Liver (tissue), 8 donors: ENCODE measurements at regions not wholly inside any gene's neighbourhood (a gene's known extent, or its start where the extent isn't known, plus 50 kb on each side); places are given as distances from the start of the nearest gene placed in this dataset.

Source experiments
- DNase-seq: peaks from one replicate; pipeline ENCODE4 v3.0.0-alpha.2; 2017; ENCODE audit warnings: low spot score
- H3K27ac ChIP-seq, 2 donors: one replicate each; pipeline ENCODE4 v1.7.0; 2013; ENCODE audit warnings: inconsistent platforms in 2 of 2, low read length in 2 of 2, control low read depth in 1 of 2, low read depth in 1 of 2, mild to moderate bottlenecking in 1 of 2
- H3K27me3 ChIP-seq, 4 donors: one replicate each; pipeline versions ENCODE4 v1.6.1 to v1.7.0; 2013; ENCODE audit warnings: low read length in 3 of 4, inconsistent platforms in 1 of 4, mild to moderate bottlenecking in 1 of 4, moderate library complexity in 1 of 4; ENCODE audit not compliant: control insufficient read depth in 4 of 4, insufficient read depth in 4 of 4
- H3K36me3 ChIP-seq, 4 donors: one replicate each; pipeline versions ENCODE4 v1.6.1 to v1.7.0; 2013; ENCODE audit warnings: low read length in 3 of 4, mild to moderate bottlenecking in 3 of 4, low read depth in 1 of 4, moderate library complexity in 1 of 4; ENCODE audit not compliant: control insufficient read depth in 4 of 4, insufficient read depth in 3 of 4
- H3K4me1 ChIP-seq, 4 donors: one replicate each; pipeline versions ENCODE4 v1.6.1 to v1.7.0; 2013; ENCODE audit warnings: low read length in 3 of 4, mild to moderate bottlenecking in 3 of 4, moderate library complexity in 1 of 4; ENCODE audit not compliant: control insufficient read depth in 4 of 4, insufficient read depth in 4 of 4
- H3K4me3 ChIP-seq, 3 donors: one replicate each; pipeline versions ENCODE4 v1.6.1 to v1.7.0; 2013; ENCODE audit warnings: low read length in 3 of 3, control low read depth in 1 of 3, low read depth in 1 of 3, mild to moderate bottlenecking in 1 of 3
- H3K9ac ChIP-seq, 2 donors: one replicate each; pipeline ENCODE4 v1.7.0; 2013; ENCODE audit warnings: low read length in 2 of 2, mild to moderate bottlenecking in 2 of 2, moderate library complexity in 2 of 2, control low read depth in 1 of 2, low read depth in 1 of 2
- H3K9me3 ChIP-seq, 4 donors: one replicate each; pipeline versions ENCODE4 v1.6.1 to v1.7.0; 2013; ENCODE audit warnings: low read length in 3 of 4; ENCODE audit not compliant: control insufficient read depth in 4 of 4
- CTCF ChIP-seq: fragments of 150-350 bp; IDR thresholded peaks from 2 replicates; pipeline ENCODE4 v1.5.1; 2017; ENCODE audit warnings: improper control_type of control experiment, low read depth, low read length; ENCODE audit not compliant: missing input control
- EGR1 ChIP-seq, 2 donors: IDR thresholded peaks; 2 replicates each; pipeline ENCODE4 v1.6.1; 2016 to 2018; ENCODE audit warnings: antibody characterized with exemption in 2 of 2, low read depth in 2 of 2
- FOXA1 ChIP-seq: IDR thresholded peaks from 2 replicates; pipeline ENCODE4 v1.6.1; 2016; ENCODE audit warnings: antibody characterized with exemption
- FOXA2 ChIP-seq: IDR thresholded peaks from 2 replicates; pipeline ENCODE4 v1.6.1; 2016; ENCODE audit warnings: antibody characterized with exemption
- GABPA ChIP-seq, 2 donors: IDR thresholded peaks in 1 of 2; conservative IDR thresholded peaks in 1 of 2; 2 replicates each; pipeline ENCODE4 v1.6.1; 2016; ENCODE audit warnings: antibody characterized with exemption in 2 of 2, mild to moderate bottlenecking in 1 of 2, moderate library complexity in 1 of 2
- HNF4A ChIP-seq, 2 donors: conservative IDR thresholded peaks; 2 replicates each; pipeline ENCODE4 v1.6.1; 2016; ENCODE audit warnings: antibody characterized with exemption in 2 of 2, mild to moderate bottlenecking in 2 of 2
- JUND ChIP-seq, 2 donors: IDR thresholded peaks; 2 replicates each; pipeline ENCODE4 v1.6.1; 2016; ENCODE audit warnings: antibody characterized with exemption in 2 of 2
- NR2F2 ChIP-seq: IDR thresholded peaks from 2 replicates; pipeline ENCODE4 v1.6.1; 2016; ENCODE audit warnings: antibody characterized with exemption
- RXRA ChIP-seq, 2 donors: IDR thresholded peaks; 2 replicates each; pipeline ENCODE4 v1.6.1; 2017 to 2018; ENCODE audit warnings: antibody characterized with exemption in 2 of 2, mild to moderate bottlenecking in 1 of 2
- TAF1 ChIP-seq: conservative IDR thresholded peaks from 2 replicates; pipeline ENCODE4 v1.6.1; 2016; ENCODE audit warnings: antibody characterized with exemption, mild to moderate bottlenecking
- YY1 ChIP-seq: IDR thresholded peaks from 2 replicates; pipeline ENCODE4 v1.6.1; 2016; ENCODE audit warnings: antibody characterized with exemption, mild to moderate bottlenecking
- WGBS: extraction: QIAGEN DNeasy Blood & Tissue Kit; methylation state at CpG from one replicate; pipeline ENCODE4 v1.1.7; 2013; 5-methylcytosine and 5-hydroxymethylcytosine counted together
- TF ChIP-seq, protein P1 (sequence below): IDR thresholded peaks from 2 replicates; pipeline ENCODE4 v1.6.1; 2016; ENCODE audit warnings: antibody characterized with exemption
- TF ChIP-seq, protein P2 (sequence below): IDR thresholded peaks from 2 replicates; pipeline ENCODE4 v1.6.1; 2016; ENCODE audit warnings: antibody characterized with exemption
- TF ChIP-seq, protein P3 (sequence below): IDR thresholded peaks from 2 replicates; pipeline ENCODE4 v1.6.1; 2016; ENCODE audit warnings: antibody characterized with exemption, mild to moderate bottlenecking
- donor health status: healthy.
- donor health status: healthy.
- donor health status: healthy.
- donor health status: healthy.
- donor health status: healthy.

DNA sequence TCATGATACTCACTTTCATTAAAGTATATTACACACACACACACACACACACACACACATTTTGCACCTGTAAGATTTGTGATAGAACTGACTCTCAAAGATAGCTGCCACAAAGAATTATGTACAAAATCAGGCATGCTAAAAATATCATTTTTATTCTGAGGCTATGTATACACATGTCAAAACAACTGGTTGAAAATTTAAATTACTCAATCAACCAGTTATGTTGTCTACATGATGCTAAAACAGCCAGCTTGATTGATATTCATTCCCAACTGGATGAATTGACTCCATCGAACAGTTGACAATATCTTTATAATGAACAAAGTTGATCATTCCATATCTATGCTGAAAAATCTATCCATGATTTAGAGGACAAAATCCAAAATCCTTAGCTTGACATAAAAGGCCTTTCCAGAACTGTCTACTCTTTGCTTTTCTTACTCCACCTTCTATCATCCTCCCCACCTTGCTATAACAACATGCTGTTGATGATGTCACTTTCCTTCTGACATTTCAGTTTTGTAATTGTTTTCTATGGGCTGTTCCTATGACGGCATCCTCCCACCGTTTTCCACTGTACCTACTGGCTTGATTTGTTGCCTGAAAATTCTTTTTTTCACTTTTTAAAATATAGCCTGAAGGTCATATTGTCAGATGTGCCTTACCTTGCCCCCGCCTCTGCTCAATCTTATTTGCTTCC lies 321.5 kb upstream of the OLFM3 start:
- 81% methylated on average over 4 of the region's 4 CpGs for WGBS

GRCh38 chr1:102315096-102315495 lies 318.4 kb upstream of the OLFM3 start:
- Histone ChIP-seq H3K27me3 (no peaks in the 10 kb centered on the region), H3K36me3 (no peaks in the 10 kb centered on the region), H3K4me1 (no peaks in the 10 kb centered on the region), H3K4me3 (no peak overlapping the region), H3K9me3 (no peaks in the 10 kb centered on the region), H3K9ac (no peak overlapping the region), H3K27ac (no peak overlapping the region)
- no peak for DNase-seq
- TF ChIP-seq FOXA1, result no peak

More for the DNA sequence above, 321.5 kb upstream of the OLFM3 start:
- no peak overlapping the region for H3K27ac ChIP-seq
- H3K27me3 ChIP-seq, result no peaks in the 10 kb centered on the region
- no peaks in the 10 kb centered on the region for H3K36me3 ChIP-seq
- TF ChIP-seq YY1 (no peak), HNF4A (conservative IDR thresholded peaks at IDR 0.05) (no peak), RXRA (IDR thresholded peaks at IDR 0.05) (no peak), FOXA2 (no peak), EGR1 (IDR thresholded peaks at IDR 0.05; ENCODE audit: low read depth in 2 of 2) (no peak), TAF1 (no peak), CTCF (no peak)
- TF ChIP-seq, protein P1, sequence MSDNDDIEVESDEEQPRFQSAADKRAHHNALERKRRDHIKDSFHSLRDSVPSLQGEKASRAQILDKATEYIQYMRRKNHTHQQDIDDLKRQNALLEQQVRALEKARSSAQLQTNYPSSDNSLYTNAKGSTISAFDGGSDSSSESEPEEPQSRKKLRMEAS, result no peak
- TF ChIP-seq, protein P2, sequence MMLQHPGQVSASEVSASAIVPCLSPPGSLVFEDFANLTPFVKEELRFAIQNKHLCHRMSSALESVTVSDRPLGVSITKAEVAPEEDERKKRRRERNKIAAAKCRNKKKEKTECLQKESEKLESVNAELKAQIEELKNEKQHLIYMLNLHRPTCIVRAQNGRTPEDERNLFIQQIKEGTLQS, result no peak
- TF ChIP-seq, protein P3, sequence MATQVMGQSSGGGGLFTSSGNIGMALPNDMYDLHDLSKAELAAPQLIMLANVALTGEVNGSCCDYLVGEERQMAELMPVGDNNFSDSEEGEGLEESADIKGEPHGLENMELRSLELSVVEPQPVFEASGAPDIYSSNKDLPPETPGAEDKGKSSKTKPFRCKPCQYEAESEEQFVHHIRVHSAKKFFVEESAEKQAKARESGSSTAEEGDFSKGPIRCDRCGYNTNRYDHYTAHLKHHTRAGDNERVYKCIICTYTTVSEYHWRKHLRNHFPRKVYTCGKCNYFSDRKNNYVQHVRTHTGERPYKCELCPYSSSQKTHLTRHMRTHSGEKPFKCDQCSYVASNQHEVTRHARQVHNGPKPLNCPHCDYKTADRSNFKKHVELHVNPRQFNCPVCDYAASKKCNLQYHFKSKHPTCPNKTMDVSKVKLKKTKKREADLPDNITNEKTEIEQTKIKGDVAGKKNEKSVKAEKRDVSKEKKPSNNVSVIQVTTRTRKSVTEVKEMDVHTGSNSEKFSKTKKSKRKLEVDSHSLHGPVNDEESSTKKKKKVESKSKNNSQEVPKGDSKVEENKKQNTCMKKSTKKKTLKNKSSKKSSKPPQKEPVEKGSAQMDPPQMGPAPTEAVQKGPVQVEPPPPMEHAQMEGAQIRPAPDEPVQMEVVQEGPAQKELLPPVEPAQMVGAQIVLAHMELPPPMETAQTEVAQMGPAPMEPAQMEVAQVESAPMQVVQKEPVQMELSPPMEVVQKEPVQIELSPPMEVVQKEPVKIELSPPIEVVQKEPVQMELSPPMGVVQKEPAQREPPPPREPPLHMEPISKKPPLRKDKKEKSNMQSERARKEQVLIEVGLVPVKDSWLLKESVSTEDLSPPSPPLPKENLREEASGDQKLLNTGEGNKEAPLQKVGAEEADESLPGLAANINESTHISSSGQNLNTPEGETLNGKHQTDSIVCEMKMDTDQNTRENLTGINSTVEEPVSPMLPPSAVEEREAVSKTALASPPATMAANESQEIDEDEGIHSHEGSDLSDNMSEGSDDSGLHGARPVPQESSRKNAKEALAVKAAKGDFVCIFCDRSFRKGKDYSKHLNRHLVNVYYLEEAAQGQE, result no peak
- no peaks in the 10 kb centered on the region for H3K9me3 ChIP-seq
- no peak overlapping the region for H3K9ac ChIP-seq
- no peak overlapping the region for H3K4me3 ChIP-seq
- no peaks in the 10 kb centered on the region for H3K4me1 ChIP-seq
- no peak for DNase-seq

- H3K36me3 ChIP-seq, result no peaks in the 10 kb centered on the region
- H3K4me3 ChIP-seq, result no peak overlapping the region
- no peak overlapping the region for H3K27ac ChIP-seq
- no peak for TF ChIP-seq GABPA (IDR thresholded peaks at IDR 0.05 in 1 of 2, conservative IDR thresholded peaks at IDR 0.05 in 1 of 2)
- TF ChIP-seq TAF1, result no peak
- TF ChIP-seq, protein P1, result no peak
- no peak for TF ChIP-seq NR2F2
- no peak for TF ChIP-seq HNF4A (conservative IDR thresholded peaks at IDR 0.05)
- no peak for TF ChIP-seq JUND (IDR thresholded peaks at IDR 0.05)
- TF ChIP-seq CTCF, result no peak
- no peak overlapping the region for H3K9ac ChIP-seq
- H3K27me3 ChIP-seq, result no peaks in the 10 kb centered on the region
- WGBS, result 81% methylated on average over 3 of the region's 3 CpGs
- no peak for DNase-seq
- no peaks in the 10 kb centered on the region for H3K9me3 ChIP-seq
- H3K4me1 ChIP-seq, result no peaks in the 10 kb centered on the region
Measured at GRCh38 chr1:102296116-102296515, 299.4 kb upstream of the OLFM3 start.
